Body of pancreas (tissue), 4 donors: ENCODE measurements at regions not wholly inside any gene's neighbourhood (a gene's known extent, or its start where the extent isn't known, plus 50 kb on each side); places are given as distances from the start of the nearest gene placed in this dataset.
"Not testable (repeated sequence)": the region's sequence is repeated elsewhere in the genome, so short reads cannot be mapped to it uniquely, and the experiment has no call there.

Experiments
- CTCF ChIP-seq, 7 experiments: fragments of 450-650 bp in 4 of 7; fragments of 200-600 bp in 3 of 7; sonication (generic) in 3 of 7; IDR thresholded peaks; one replicate each; pipeline ENCODE4 v1.5.1; 2016 to 2019; ENCODE audit warnings: antibody characterized with exemption in 7 of 7
- POLR2A ChIP-seq, 3 donors: fragments of 450-650 bp; IDR thresholded peaks; one replicate each; pipeline ENCODE4 v1.6.1; 2016; ENCODE audit warnings: antibody characterized with exemption in 3 of 3, mild to moderate bottlenecking in 2 of 3

- TF ChIP-seq CTCF, POLR2A (IDR thresholded peaks at IDR 0.05): not testable (repeated sequence)
These were observed 96.9 kb upstream of the BNIP2 start for GRCh38 chr15:59785981-59786380.
